GM18907 (cell line): ENCODE measurements at regions not wholly inside any gene's neighbourhood (a gene's known extent, or its start where the extent isn't known, plus 50 kb on each side); places are given as distances from the start of the nearest gene placed in this dataset.
"Not testable (repeated sequence)": the region's sequence is repeated elsewhere in the genome, so short reads cannot be mapped to it uniquely, and the experiment has no call there.

Experiments used
- ATAC-seq: cut with Tn5 transposase; IDR thresholded peaks from one replicate; pipeline ENCODE4 v1.9.1; 2021; ENCODE audit warnings: mild to moderate bottlenecking, moderate library complexity; ENCODE audit not compliant: unreplicated experiment

DNA sequence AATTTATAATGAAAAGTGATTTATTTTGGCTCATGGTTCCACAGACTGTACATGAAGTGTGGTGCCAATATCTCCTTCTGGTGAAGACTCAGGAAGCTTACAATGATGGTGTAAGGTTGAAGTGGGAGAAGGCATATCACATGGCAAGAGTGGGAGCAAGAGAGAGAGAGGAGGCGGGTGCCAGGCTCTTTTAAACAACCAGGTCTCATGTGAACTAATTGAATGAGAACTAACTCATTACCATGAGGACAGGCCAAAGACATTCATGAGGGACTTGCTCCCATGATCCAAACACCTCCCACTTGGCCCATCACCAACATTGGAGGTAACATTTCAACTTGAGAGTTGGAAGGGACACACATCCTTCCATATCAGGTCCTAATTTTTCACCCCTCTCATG lies 155.2 kb downstream of the SLC38A4 start:
- ATAC-seq = no peak

- ATAC-seq = no peak
Measured at GRCh38 chr12:46669720-46670119, 156.1 kb downstream of the SLC38A4 start.

DNA sequence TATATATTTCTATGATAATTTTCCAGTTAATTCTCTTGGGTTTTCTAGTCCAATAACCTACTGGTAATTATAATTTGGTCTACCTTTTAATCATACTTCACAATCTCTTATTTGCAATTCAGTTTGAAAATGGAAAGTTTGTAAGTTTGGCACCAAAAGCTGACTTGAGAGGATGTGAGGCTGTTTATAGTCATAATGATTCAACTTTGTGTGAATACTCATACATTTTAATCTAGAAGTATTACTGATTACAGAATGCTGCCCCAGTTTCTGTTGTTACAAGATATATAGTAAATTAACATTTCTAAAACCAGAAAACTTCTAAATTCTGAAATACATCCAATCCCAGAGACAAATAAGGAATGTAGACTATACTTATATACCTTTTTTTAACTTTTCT lies 158.2 kb downstream of the SLC38A4 start:
- ATAC-seq = no peak

GRCh38 chr12:46664761-46665287 lies 161.0 kb downstream of the SLC38A4 start:
- ATAC-seq = peak; percentile 63

DNA sequence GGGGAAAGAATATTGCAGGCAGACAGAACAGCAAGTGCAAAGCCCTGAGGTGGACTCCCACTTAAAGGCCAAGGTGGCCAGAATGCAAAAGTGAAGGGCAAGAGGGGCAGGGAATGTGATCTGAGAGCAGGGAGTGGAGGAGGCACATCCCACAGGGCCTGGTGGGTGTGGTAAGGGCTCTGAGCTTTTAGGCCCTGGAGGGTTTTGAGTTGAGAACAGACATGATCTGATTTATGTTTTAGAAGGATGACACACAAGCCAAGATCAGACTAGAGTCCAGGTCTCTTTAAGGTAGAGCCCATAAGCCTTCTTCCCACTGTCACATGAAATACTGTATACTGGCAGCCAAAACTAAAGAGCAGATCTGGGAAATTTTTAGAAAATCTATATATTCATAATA lies 162.5 kb downstream of the SLC38A4 start:
- ATAC-seq = no peak

GRCh38 chr12:46661110-46661845 lies 164.5 kb downstream of the SLC38A4 start:
- ATAC-seq = peak; percentile 84

DNA sequence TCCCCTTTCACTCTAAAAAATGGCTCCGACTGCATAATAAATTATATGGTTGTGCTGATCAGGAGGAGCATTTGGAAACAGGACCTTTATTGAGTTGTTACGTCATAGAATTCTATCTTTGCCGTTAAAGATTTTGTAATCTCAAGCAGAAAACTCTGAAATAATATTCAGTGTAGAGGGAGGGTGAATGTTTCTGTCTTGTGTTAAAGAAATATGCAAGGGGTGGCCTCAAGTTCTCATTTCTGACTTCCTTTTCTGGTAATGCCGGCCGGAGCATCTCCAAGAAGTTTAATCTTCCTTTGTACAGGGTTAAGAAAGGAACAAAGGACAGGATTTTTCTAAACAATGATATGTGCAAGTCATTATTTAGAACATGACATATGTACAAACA lies 165.1 kb downstream of the SLC38A4 start:
- no peak for ATAC-seq

- ATAC-seq = no peak
Measured at GRCh38 chr12:46660276-46660675, 165.5 kb downstream of the SLC38A4 start.

DNA sequence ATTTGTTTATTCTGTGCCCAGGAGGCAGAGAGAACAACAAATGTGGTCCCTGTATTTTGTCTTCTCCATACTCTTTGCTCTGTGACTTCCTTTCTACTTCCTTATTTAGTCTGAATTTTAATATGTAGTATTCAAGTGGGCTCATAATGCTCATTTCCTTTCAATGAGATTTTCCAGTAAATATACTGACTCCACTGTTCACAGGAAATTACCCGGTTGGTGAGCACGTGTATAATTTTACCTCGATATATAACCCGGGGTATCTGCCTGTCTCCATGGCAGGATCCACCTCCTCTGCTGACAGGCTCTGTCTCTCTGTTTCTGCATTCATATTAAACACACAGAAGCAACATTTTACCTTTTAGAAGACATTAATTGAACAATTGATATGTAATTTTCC lies 166.0 kb downstream of the SLC38A4 start:
- no peak for ATAC-seq

DNA sequence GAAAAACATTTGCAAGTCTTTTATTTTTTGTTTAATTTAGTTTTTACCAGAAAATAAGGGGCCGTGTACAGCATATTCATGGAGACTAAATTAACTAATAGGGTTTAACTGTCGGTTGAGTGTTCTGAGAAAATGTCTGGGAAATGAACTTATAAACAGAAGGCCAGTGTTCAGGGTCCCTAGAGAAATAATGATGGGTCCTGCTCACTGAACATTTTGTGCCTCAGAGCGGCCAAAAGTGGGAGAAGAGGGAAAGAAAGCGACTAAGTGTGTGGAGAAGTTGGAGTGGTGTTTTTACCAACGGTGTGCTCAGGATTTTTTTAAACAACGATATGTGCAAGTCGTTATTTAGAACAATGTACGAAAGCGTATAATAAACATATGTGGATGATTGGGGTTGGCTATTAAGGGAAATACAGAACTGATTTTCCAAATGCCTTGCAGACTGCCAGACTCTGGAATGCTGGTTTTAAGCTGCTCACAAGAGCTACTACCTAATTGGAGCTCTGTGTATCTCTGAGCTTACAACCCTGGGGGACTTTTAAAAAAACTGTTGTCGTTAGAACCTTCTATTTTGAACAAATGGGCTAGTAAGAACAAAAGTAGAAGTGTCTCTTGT lies 166.7 kb downstream of the SLC38A4 start:
- no peak for ATAC-seq

GRCh38 chr12:46657453-46658411 lies 168.1 kb downstream of the SLC38A4 start:
- no peak for ATAC-seq

DNA sequence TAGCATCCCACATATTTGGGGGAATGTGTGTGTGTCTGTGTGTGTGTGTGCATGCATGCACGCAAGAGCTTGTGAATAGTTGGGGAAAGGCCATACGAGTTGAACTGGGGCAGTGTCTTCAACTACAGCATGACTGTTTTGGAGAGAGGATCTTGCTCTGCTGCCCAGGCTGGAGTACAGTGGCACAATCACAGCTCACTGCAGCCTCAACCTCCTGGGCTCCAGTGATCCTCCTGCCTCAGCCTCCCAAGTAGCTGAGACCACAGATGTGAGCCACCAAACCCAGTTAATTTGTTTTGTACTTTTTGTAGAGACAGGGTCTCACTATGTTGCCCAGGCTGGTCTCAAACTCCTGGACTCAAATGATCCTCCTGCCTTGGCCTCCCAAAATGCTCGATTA lies 169.8 kb downstream of the SLC38A4 start:
- ATAC-seq = not testable (repeated sequence)

DNA sequence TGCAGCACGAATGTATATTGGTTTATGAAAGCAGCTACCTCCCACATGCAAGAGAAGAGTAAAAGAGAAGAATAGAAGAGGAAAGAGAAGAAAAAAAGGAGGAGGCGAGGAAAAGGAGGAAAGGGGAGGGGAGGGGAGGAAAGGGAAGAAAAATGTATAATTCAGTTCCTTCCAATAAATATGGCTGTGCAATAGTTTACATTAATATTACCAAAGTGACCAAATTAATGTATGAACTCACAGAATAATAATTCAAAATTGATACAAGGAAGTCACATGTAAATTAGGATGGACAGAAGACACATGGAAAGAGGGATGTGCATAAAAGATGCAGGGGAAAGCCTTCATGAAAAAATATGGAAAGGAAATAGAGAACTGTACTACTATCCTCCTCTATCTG lies 172.5 kb downstream of the SLC38A4 start:
- no peak for ATAC-seq

DNA sequence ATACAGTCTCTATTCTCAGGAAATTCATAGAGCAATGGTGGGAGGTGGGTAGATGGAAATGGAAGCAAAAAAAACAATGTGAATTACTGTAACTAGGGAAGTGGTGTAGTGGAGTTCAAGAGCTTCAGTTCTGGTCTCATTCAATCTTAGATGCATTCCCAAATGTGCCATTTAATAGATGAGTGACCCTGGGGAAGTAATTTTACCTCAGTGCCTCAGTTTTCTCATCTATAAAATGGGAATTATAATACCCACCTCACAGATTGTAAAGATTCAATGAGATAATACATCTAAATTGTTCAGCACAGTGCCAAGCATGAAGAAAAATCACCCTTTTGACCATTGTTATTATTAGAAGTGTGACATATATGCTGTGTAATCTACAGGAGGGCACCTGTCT lies 173.1 kb downstream of the SLC38A4 start:
- ATAC-seq = no peak

GRCh38 chr12:46650688-46651087 lies 175.1 kb downstream of the SLC38A4 start:
- ATAC-seq = no peak

- no peak for ATAC-seq
Measured at GRCh38 chr12:46649433-46649832, 176.4 kb downstream of the SLC38A4 start.

- ATAC-seq = no peak
Measured at GRCh38 chr12:46647034-46647433, 178.8 kb downstream of the SLC38A4 start.

GRCh38 chr12:46641649-46642048 lies 184.1 kb downstream of the SLC38A4 start:
- not testable (repeated sequence) for ATAC-seq

DNA sequence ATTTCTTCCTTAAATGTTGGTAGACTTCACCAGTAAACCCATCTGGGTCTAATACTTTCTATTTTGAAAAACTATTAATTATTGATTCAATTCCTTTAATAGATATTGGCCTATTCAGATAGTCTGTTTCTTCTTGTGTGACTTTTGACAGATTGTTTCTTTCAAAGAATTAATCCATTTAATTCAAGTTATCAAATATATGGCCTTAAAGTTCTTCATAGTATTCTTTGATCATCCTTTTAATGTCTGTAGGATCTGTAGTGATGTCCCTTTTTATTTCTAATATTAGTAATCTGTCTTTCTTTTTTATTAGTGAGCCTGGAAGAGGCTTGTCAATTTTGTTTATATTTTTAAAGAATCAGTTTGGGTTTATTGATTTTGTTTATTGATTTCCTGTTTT lies 190.0 kb downstream of the SLC38A4 start:
- ATAC-seq = no peak

DNA sequence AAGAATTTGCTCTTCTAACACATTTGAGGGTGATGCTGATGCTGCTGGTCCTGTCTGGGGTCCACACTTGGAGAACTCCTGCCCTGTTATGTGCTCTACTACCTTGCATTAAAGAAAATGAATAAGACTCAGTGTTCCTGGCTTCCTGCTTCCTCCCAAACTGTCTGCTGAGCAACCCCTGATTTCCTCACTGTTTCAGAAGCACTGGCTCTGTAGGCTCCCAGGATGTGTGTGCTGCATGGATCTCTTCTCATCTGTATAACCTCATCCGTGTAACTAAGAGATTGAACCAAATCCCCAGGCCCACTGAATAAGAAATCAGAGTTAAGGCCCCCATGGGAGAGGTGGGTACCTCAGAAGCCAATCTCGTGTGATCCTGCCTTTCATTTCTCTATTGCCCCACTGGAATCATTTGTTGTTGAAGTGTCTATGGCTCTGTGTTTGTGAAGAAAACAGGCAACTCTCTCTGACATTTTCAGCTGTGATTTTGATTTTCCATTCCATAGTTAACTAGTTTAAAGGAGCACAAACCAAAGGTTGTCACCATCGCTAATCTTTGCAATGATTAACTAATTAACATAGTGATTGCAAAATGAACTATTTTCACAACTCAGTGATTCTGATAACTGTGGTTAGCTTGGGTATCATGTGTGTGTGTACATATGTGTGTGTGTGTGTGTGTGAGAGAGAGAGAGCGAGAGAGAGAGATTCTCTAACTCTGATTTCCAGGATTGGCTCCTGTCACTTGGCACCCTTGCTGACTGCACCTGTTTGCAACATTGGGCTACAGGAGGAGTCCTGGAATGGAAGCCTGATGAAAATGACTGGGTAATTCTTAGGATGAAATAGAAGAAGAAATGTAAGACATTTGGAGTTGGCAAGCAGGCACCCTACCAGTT lies 196.2 kb downstream of the SLC38A4 start:
- no peak for ATAC-seq
